Fibroblast of lung (primary cell): ENCODE measurements at regions not wholly inside any gene's neighbourhood (a gene's known extent, or its start where the extent isn't known, plus 50 kb on each side); places are given as distances from the start of the nearest gene placed in this dataset.

Source experiments
- CTCF ChIP-seq, 2 donors: IDR thresholded peaks in 1 of 2; conservative IDR thresholded peaks in 1 of 2; 1 replicate in 1 of 2; 2 replicates in 1 of 2; pipeline ENCODE4 v1.5.1; 2011 to 2012; ENCODE audit warnings: low read length in 2 of 2, control low read depth in 1 of 2, inconsistent platforms in 1 of 2, low read depth in 1 of 2, mild to moderate bottlenecking in 1 of 2
- EZH2 ChIP-seq: IDR thresholded peaks from 2 replicates; pipeline ENCODE4 v1.5.1; 2012; ENCODE audit warnings: low read length, control low read depth, mild to moderate bottlenecking; ENCODE audit errors: missing control alignments

- no peak for TF ChIP-seq CTCF (conservative IDR thresholded peaks at IDR 0.05 in 1 of 2, IDR thresholded peaks at IDR 0.05 in 1 of 2; ENCODE audit: low read depth in 1 of 2, low read length in 2 of 2)
- TF ChIP-seq EZH2, result no peak
Observed at GRCh38 chr4:138392751-138393308, 150.7 kb upstream of the SLC7A11 start.
